H9 (cell line): ENCODE measurements at regions not wholly inside any gene's neighbourhood (a gene's known extent, or its start where the extent isn't known, plus 50 kb on each side); places are given as distances from the start of the nearest gene placed in this dataset.

Experiments used
- DNase-seq: peaks from one replicate; pipeline ENCODE4 v3.0.0-alpha.2; 2017
- H2AFZ ChIP-seq: one replicate; pipeline ENCODE4 v1.6.1; 2013; ENCODE audit warnings: mild to moderate bottlenecking, low read length, control low read depth, moderate library complexity
- H2AK5ac ChIP-seq: 2 replicates; pipeline ENCODE4 v1.6.1; 2013; ENCODE audit warnings: low read length, control low read depth, mixed read lengths; ENCODE audit not compliant: insufficient read length
- H2BK120ac ChIP-seq: one replicate; pipeline ENCODE4 v1.6.1; 2013; ENCODE audit warnings: low read depth, mild to moderate bottlenecking, low read length, control low read depth, inconsistent platforms; ENCODE audit not compliant: poor library complexity, severe bottlenecking
- H2BK12ac ChIP-seq: 2 replicates; pipeline ENCODE4 v1.6.1; 2013; ENCODE audit warnings: low read length, control low read depth, mixed read lengths, low read depth; ENCODE audit not compliant: insufficient read length
- H2BK15ac ChIP-seq: 2 replicates; pipeline ENCODE4 v1.6.1; 2013; ENCODE audit warnings: low read depth, low read length, control low read depth
- H2BK20ac ChIP-seq: one replicate; pipeline ENCODE4 v1.6.1; 2013; ENCODE audit warnings: low read depth, mild to moderate bottlenecking, low read length, control low read depth, inconsistent platforms; ENCODE audit not compliant: poor library complexity, severe bottlenecking
- H2BK5ac ChIP-seq: 2 replicates; pipeline ENCODE4 v1.6.1; 2013; ENCODE audit warnings: low read length, control low read depth, mixed read lengths; ENCODE audit not compliant: insufficient read length
- H3K14ac ChIP-seq: 2 replicates; pipeline ENCODE4 v1.6.1; 2013; ENCODE audit warnings: low read length, control low read depth; ENCODE audit not compliant: insufficient read depth
- H3K18ac ChIP-seq: 2 replicates; pipeline ENCODE4 v1.6.1; 2013; ENCODE audit warnings: low read depth, mild to moderate bottlenecking, mixed read lengths, low read length, control low read depth; ENCODE audit not compliant: insufficient read length
- H3K23ac ChIP-seq: 2 replicates; pipeline ENCODE4 v1.6.1; 2013; ENCODE audit warnings: low read length, control low read depth, mixed read lengths, low read depth; ENCODE audit not compliant: insufficient read length
- H3K23me2 ChIP-seq: 2 replicates; pipeline ENCODE4 v1.6.1; 2013; ENCODE audit warnings: low read depth, mild to moderate bottlenecking, mixed read lengths, low read length, control low read depth; ENCODE audit not compliant: insufficient read length, poor library complexity, severe bottlenecking
- H3K27ac ChIP-seq: 2 replicates; pipeline ENCODE4 v1.5.1; 2013; ENCODE audit warnings: low read length, control low read depth, mixed read lengths, low read depth; ENCODE audit not compliant: insufficient read length
- H3K27me3 ChIP-seq: 2 replicates; pipeline ENCODE4 v1.6.1; 2013; ENCODE audit warnings: low read length, control low read depth, inconsistent platforms; ENCODE audit not compliant: insufficient read depth
- H3K4ac ChIP-seq: 2 replicates; pipeline ENCODE4 v1.6.1; 2013; ENCODE audit warnings: low read depth, mild to moderate bottlenecking, control low read depth, inconsistent platforms, low read length, moderate library complexity
- H3K4me1 ChIP-seq: 2 replicates; pipeline ENCODE4 v1.6.1; 2013; ENCODE audit warnings: low read length, control low read depth, inconsistent platforms; ENCODE audit not compliant: insufficient read depth
- H3K4me2 ChIP-seq: 2 replicates; pipeline ENCODE4 v1.6.1; 2013; ENCODE audit warnings: low read length, control low read depth, mixed read lengths; ENCODE audit not compliant: insufficient read length, insufficient read depth
- H3K56ac ChIP-seq: 2 replicates; pipeline ENCODE4 v1.6.1; 2013; ENCODE audit warnings: low read depth, mild to moderate bottlenecking, mixed read lengths, low read length, control low read depth; ENCODE audit not compliant: insufficient read length
- H3K79me1 ChIP-seq: 2 replicates; pipeline ENCODE4 v1.6.1; 2013; ENCODE audit warnings: low read depth, mild to moderate bottlenecking, moderate library complexity, low read length, control low read depth, inconsistent platforms; ENCODE audit not compliant: insufficient read depth, poor library complexity, severe bottlenecking
- H3K79me2 ChIP-seq: 2 replicates; pipeline ENCODE4 v1.6.1; 2013; ENCODE audit warnings: low read length, control low read depth, inconsistent platforms; ENCODE audit not compliant: insufficient read depth
- H3K9ac ChIP-seq: 2 replicates; pipeline ENCODE4 v1.6.1; 2013; ENCODE audit warnings: low read length, control low read depth, mixed read lengths; ENCODE audit not compliant: insufficient read length; ENCODE audit errors: extremely low read depth
- H3K9me3 ChIP-seq: one replicate; pipeline ENCODE4 v1.6.1; 2013; ENCODE audit warnings: low read depth, low read length, inconsistent platforms; ENCODE audit not compliant: control insufficient read depth
- H3T11ph ChIP-seq: one replicate; pipeline ENCODE4 v1.6.1; 2013; ENCODE audit warnings: mild to moderate bottlenecking, low read length, control low read depth, inconsistent platforms
- H4K20me1 ChIP-seq: one replicate; pipeline ENCODE4 v1.6.1; 2013; ENCODE audit not compliant: control insufficient read depth, insufficient read length, insufficient read depth
- H4K5ac ChIP-seq: 2 replicates; pipeline ENCODE4 v1.6.1; 2013; ENCODE audit warnings: low read depth, mild to moderate bottlenecking, mixed read lengths, low read length, control low read depth; ENCODE audit not compliant: insufficient read length
- H4K8ac ChIP-seq: replicated peaks from 2 replicates; pipeline ENCODE4 v1.6.1; 2013; ENCODE audit warnings: low read length, control low read depth, mixed read lengths, low read depth; ENCODE audit not compliant: insufficient read length
- H4K91ac ChIP-seq: 2 replicates; pipeline ENCODE4 v1.6.1; 2013; ENCODE audit warnings: low read depth, mild to moderate bottlenecking, moderate library complexity, mixed read lengths, low read length, control low read depth; ENCODE audit not compliant: insufficient read length
- H3K27ac Mint-ChIP-seq, 3 experiments: 2 replicates in 2 of 3; 3 replicates in 1 of 3; pipeline ENCODE4 v1.8.0; 2020 to 2021; ENCODE audit warnings: mixed read lengths in 3 of 3, mild to moderate bottlenecking in 1 of 3, moderate library complexity in 1 of 3
- H3K27me3 Mint-ChIP-seq: 2 replicates; pipeline ENCODE4 v1.8.0; 2021; ENCODE audit warnings: low read depth, mild to moderate bottlenecking, moderate library complexity, mixed read lengths
- H3K36me3 Mint-ChIP-seq, 3 experiments: 2 replicates in 2 of 3; 3 replicates in 1 of 3; pipeline ENCODE4 v1.8.0; 2020 to 2021; ENCODE audit warnings: low read depth in 3 of 3, mixed read lengths in 3 of 3; ENCODE audit not compliant: insufficient read depth in 1 of 3
- H3K4me1 Mint-ChIP-seq, 2 experiments: 2 replicates each; pipeline ENCODE4 v1.8.0; 2020; ENCODE audit warnings: mixed read lengths in 2 of 2
- H3K4me3 Mint-ChIP-seq, 2 experiments: 2 replicates in 1 of 2; 3 replicates in 1 of 2; pipeline ENCODE4 v1.8.0; 2020 to 2021; ENCODE audit warnings: mild to moderate bottlenecking in 2 of 2, mixed read lengths in 2 of 2, moderate library complexity in 1 of 2
- H3K9me3 Mint-ChIP-seq, 2 experiments: 2 replicates in 1 of 2; 3 replicates in 1 of 2; pipeline ENCODE4 v1.8.0; 2020; ENCODE audit warnings: mild to moderate bottlenecking in 2 of 2, mixed read lengths in 2 of 2, moderate library complexity in 1 of 2
- TF ChIP-seq, protein P1 (sequence below): fragments of 200-600 bp; sonication (generic); conservative IDR thresholded peaks from 3 replicates; pipeline ENCODE4 v1.8.0; 2021; ENCODE audit warnings: antibody characterized with exemption, mild to moderate bottlenecking

- no peak for DNase-seq
- Histone ChIP-seq H3K23me2 (no peaks in the 10 kb centered on the region), H3K9me3 (no peaks in the 10 kb centered on the region), H3K9ac (no peak overlapping the region), H4K5ac (no peak overlapping the region), H3K23ac (no peak overlapping the region), H4K91ac (no peak overlapping the region), H2BK20ac (no peak overlapping the region), H3K4me2 (no peak overlapping the region), H3T11ph (no peak overlapping the region), H3K4ac (no peak overlapping the region), H2BK120ac (no peak overlapping the region), H3K79me1 (no peaks in the 10 kb centered on the region), H3K79me2 (no peaks in the 10 kb centered on the region), H3K56ac (no peak overlapping the region), H3K27me3 (no peaks in the 10 kb centered on the region), H3K14ac (no peak overlapping the region), H4K8ac (no peak overlapping the region), H2BK12ac (no peak overlapping the region), H3K27ac (no peak overlapping the region), H3K4me1 (no peaks in the 10 kb centered on the region), H4K20me1 (no peaks in the 10 kb centered on the region), H2BK5ac (no peak overlapping the region), H3K18ac (no peak overlapping the region), H2AK5ac (no peak overlapping the region), H2BK15ac (no peak overlapping the region), H2AFZ (no peak overlapping the region)
- H3K4me1 Mint-ChIP-seq = no peaks in the 10 kb centered on the region
- H3K27ac Mint-ChIP-seq = no peak overlapping the region
- H3K27me3 Mint-ChIP-seq = no peaks in the 10 kb centered on the region
- no peaks in the 10 kb centered on the region for H3K36me3 Mint-ChIP-seq
- no peaks in the 10 kb centered on the region for H3K9me3 Mint-ChIP-seq
- H3K4me3 Mint-ChIP-seq = no peak overlapping the region
- TF ChIP-seq, protein P1, sequence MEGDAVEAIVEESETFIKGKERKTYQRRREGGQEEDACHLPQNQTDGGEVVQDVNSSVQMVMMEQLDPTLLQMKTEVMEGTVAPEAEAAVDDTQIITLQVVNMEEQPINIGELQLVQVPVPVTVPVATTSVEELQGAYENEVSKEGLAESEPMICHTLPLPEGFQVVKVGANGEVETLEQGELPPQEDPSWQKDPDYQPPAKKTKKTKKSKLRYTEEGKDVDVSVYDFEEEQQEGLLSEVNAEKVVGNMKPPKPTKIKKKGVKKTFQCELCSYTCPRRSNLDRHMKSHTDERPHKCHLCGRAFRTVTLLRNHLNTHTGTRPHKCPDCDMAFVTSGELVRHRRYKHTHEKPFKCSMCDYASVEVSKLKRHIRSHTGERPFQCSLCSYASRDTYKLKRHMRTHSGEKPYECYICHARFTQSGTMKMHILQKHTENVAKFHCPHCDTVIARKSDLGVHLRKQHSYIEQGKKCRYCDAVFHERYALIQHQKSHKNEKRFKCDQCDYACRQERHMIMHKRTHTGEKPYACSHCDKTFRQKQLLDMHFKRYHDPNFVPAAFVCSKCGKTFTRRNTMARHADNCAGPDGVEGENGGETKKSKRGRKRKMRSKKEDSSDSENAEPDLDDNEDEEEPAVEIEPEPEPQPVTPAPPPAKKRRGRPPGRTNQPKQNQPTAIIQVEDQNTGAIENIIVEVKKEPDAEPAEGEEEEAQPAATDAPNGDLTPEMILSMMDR = no peak
Measured at GRCh38 chr4:91916219-91916618, 387.5 kb upstream of the GRID2 start.
